ENCODE measurements at regions not wholly inside any gene's neighbourhood (a gene's known extent, or its start where the extent isn't known, plus 50 kb on each side); places are given as distances from the start of the nearest gene placed in this dataset.

DNA sequence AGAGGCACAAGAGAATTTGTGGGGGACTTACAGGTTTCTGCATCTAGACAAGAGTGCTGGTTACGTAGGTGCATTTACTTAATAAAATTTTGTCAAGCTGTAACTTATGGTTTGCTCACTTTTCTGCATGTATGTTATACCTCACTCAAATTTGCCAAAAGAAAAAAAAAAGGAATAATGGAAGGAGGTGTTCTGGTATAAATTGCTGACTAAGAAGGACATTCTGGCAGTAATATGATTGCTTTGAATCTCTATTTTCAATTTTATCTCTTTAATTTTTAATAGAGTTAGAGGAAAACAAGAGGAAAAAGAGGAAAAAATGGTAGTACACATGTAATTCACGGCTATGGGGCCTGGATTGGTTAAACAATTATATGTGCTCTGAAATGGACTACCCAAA is 119.5 kb downstream of the DUSP10 start:
- Histone ChIP-seq H3K9me2 (ENCODE audit: insufficient read depth, low read length) (no peaks in the 10 kb centered on the region), H3F3A (ENCODE audit: insufficient read depth, low read length, poor library complexity, severe bottlenecking) (no peaks in the 10 kb centered on the region), H2AFZ (ENCODE audit: low read depth, low read length) (no peak overlapping the region), H3K9ac (ENCODE audit: low read length) (no peak overlapping the region), H3K4me3 (ENCODE audit: low read length) (no peak overlapping the region), H3K79me2 (replicated peaks; ENCODE audit: insufficient read depth, low read length) (no peaks in the 10 kb centered on the region), H3K27ac (ENCODE audit: low read length) (no peak overlapping the region), H3K4me2 (ENCODE audit: low read length) (no peak overlapping the region), H4K20me1 (ENCODE audit: insufficient read depth) (no peaks in the 10 kb centered on the region), H3K9me3 (ENCODE audit: low read length) (no peaks in the 10 kb centered on the region), H3K36me3 (ENCODE audit: insufficient read depth, low read length) (no peaks in the 10 kb centered on the region), H3K27me3 (ENCODE audit: insufficient read depth, low read depth, low read length) (no peaks in the 10 kb centered on the region)
- no peak for TF ChIP-seq MXI1 (conservative IDR thresholded peaks at IDR 0.05; ENCODE audit: poor library complexity, severe bottlenecking)

DNA sequence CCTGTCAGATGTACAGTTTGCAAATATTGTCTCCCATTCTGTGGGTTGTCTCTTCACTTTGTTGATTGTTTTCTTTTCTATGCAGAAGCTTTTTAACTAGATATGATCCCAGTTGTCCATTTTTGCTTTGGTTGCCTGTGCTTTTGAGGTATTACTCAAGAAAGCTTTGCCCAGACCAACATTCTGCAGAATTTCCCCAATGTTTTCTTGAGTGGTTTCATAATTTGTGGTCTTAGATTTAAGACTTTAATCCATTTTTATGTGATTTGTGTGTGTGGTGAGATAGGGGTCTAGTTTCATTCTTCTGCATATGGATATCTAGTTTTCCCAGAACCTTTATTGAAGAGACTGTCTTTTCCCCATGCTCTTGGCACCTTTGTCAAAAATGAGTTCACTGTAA is 116.9 kb downstream of the DUSP10 start:
- no peaks in the 10 kb centered on the region for H4K20me1 ChIP-seq (ENCODE audit: insufficient read depth)
- H3K4me3 ChIP-seq (ENCODE audit: low read length): no peak overlapping the region
- H3F3A ChIP-seq (ENCODE audit: insufficient read depth, low read length, poor library complexity, severe bottlenecking): no peaks in the 10 kb centered on the region
- no peak for TF ChIP-seq TAF1 (IDR thresholded peaks at IDR 0.05; ENCODE audit: low read depth)
- TF ChIP-seq EP300 (conservative IDR thresholded peaks at IDR 0.05; ENCODE audit: poor library complexity, severe bottlenecking): no peak
- no peak for TF ChIP-seq RAD21 (conservative IDR thresholded peaks at IDR 0.05)
- TF ChIP-seq SMC3 (conservative IDR thresholded peaks at IDR 0.05; ENCODE audit: poor library complexity): no peak
- TF ChIP-seq, protein P1, sequence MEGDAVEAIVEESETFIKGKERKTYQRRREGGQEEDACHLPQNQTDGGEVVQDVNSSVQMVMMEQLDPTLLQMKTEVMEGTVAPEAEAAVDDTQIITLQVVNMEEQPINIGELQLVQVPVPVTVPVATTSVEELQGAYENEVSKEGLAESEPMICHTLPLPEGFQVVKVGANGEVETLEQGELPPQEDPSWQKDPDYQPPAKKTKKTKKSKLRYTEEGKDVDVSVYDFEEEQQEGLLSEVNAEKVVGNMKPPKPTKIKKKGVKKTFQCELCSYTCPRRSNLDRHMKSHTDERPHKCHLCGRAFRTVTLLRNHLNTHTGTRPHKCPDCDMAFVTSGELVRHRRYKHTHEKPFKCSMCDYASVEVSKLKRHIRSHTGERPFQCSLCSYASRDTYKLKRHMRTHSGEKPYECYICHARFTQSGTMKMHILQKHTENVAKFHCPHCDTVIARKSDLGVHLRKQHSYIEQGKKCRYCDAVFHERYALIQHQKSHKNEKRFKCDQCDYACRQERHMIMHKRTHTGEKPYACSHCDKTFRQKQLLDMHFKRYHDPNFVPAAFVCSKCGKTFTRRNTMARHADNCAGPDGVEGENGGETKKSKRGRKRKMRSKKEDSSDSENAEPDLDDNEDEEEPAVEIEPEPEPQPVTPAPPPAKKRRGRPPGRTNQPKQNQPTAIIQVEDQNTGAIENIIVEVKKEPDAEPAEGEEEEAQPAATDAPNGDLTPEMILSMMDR (IDR thresholded peaks at IDR 0.05; ENCODE audit: poor library complexity, severe bottlenecking): no peak
- TF ChIP-seq REST (IDR thresholded peaks at IDR 0.05; ENCODE audit: borderline replicate concordance): no peak
- no peak for TF ChIP-seq MXI1 (conservative IDR thresholded peaks at IDR 0.05; ENCODE audit: poor library complexity, severe bottlenecking)
- no peak for TF ChIP-seq POLR2AphosphoS5 (IDR thresholded peaks at IDR 0.05)
- TF ChIP-seq EZH2 (IDR thresholded peaks at IDR 0.05; ENCODE audit: borderline replicate concordance, insufficient read depth, low read length, poor library complexity, severe bottlenecking): no peak
- no peaks in the 10 kb centered on the region for H3K9me3 ChIP-seq (ENCODE audit: low read length)
- H3K36me3 ChIP-seq (ENCODE audit: insufficient read depth, low read length): no peaks in the 10 kb centered on the region
- no peak overlapping the region for H3K27ac ChIP-seq (ENCODE audit: low read length)
- H3K9ac ChIP-seq (ENCODE audit: low read length): no peak overlapping the region
- H2AFZ ChIP-seq (ENCODE audit: low read depth, low read length): no peak overlapping the region
- no peaks in the 10 kb centered on the region for H3K27me3 ChIP-seq (ENCODE audit: insufficient read depth, low read depth, low read length)
- H3K9me2 ChIP-seq (ENCODE audit: insufficient read depth, low read length): no peaks in the 10 kb centered on the region
- no peak overlapping the region for H3K4me2 ChIP-seq (ENCODE audit: low read length)
- H3K79me2 ChIP-seq (replicated peaks; ENCODE audit: insufficient read depth, low read length): no peaks in the 10 kb centered on the region

DNA sequence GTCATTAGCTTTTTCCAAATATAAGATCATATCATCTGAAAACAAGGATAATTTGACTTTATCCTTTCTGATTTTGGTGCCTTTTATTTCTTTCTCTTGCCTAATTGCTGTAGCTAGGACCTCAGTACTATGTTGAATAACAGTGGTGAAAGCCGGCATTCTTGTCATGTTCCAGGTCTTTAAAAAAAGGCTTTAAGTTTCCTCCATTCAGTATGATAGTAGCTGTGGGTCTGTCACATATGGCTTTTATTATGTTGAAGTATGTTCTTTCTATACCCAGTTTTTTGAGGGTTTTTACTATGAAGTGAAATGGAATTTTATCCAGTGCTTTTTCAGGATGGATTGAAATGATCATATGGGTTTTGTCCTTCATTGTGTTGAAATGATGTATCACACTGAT is 115.8 kb downstream of the DUSP10 start:
- H3K79me2 ChIP-seq (replicated peaks; ENCODE audit: insufficient read depth, low read length): no peaks in the 10 kb centered on the region
- H3K36me3 ChIP-seq (ENCODE audit: insufficient read depth, low read length): no peaks in the 10 kb centered on the region
- H2AFZ ChIP-seq (ENCODE audit: low read depth, low read length): no peak overlapping the region
- no peaks in the 10 kb centered on the region for H3F3A ChIP-seq (ENCODE audit: insufficient read depth, low read length, poor library complexity, severe bottlenecking)
- no peak overlapping the region for H3K9ac ChIP-seq (ENCODE audit: low read length)
- H3K9me3 ChIP-seq (ENCODE audit: low read length): no peaks in the 10 kb centered on the region
- no peak overlapping the region for H3K27ac ChIP-seq (ENCODE audit: low read length)
- H3K9me2 ChIP-seq (ENCODE audit: insufficient read depth, low read length): no peaks in the 10 kb centered on the region
- H3K4me3 ChIP-seq (ENCODE audit: low read length): no peak overlapping the region
- H3K27me3 ChIP-seq (ENCODE audit: insufficient read depth, low read depth, low read length): no peaks in the 10 kb centered on the region
- no peaks in the 10 kb centered on the region for H4K20me1 ChIP-seq (ENCODE audit: insufficient read depth)
- H3K4me2 ChIP-seq (ENCODE audit: low read length): no peak overlapping the region
- TF ChIP-seq EZH2 (IDR thresholded peaks at IDR 0.05; ENCODE audit: borderline replicate concordance, insufficient read depth, low read length, poor library complexity, severe bottlenecking) (no peak), SMC3 (conservative IDR thresholded peaks at IDR 0.05; ENCODE audit: poor library complexity) (no peak), EP300 (conservative IDR thresholded peaks at IDR 0.05; ENCODE audit: poor library complexity, severe bottlenecking) (no peak), MXI1 (conservative IDR thresholded peaks at IDR 0.05; ENCODE audit: poor library complexity, severe bottlenecking) (no peak), RAD21 (conservative IDR thresholded peaks at IDR 0.05) (no peak), POLR2AphosphoS5 (IDR thresholded peaks at IDR 0.05) (no peak), TAF1 (IDR thresholded peaks at IDR 0.05; ENCODE audit: low read depth) (no peak), REST (IDR thresholded peaks at IDR 0.05; ENCODE audit: borderline replicate concordance) (no peak)
- TF ChIP-seq, protein P1 (IDR thresholded peaks at IDR 0.05; ENCODE audit: poor library complexity, severe bottlenecking): no peak
